CD14-positive monocyte (primary cell): ENCODE measurements at regions not wholly inside any gene's neighbourhood (a gene's known extent, or its start where the extent isn't known, plus 50 kb on each side); places are given as distances from the start of the nearest gene placed in this dataset.

Experiments
- DNase-seq, 3 donors: peaks; one replicate each; pipeline ENCODE4 v3.0.0-alpha.2; 2011 to 2022
- H2AFZ ChIP-seq: 2 replicates; pipeline ENCODE4 v1.6.0; 2012; ENCODE audit warnings: mild to moderate bottlenecking, low read depth, low read length, inconsistent platforms; ENCODE audit not compliant: insufficient read depth, poor library complexity, severe bottlenecking
- H3K27ac ChIP-seq, 2 donors: 1 replicate in 1 of 2; 2 replicates in 1 of 2; pipeline ENCODE4 v1.5.1; 2012 to 2013; ENCODE audit warnings: low read length in 2 of 2, control low read depth in 1 of 2, inconsistent platforms in 1 of 2, low read depth in 1 of 2, mild to moderate bottlenecking in 1 of 2
- H3K27me3 ChIP-seq, 2 donors: one replicate each; pipeline versions ENCODE4 v1.6.0 to v1.6.1; 2011 to 2013; ENCODE audit warnings: low read length in 2 of 2; ENCODE audit not compliant: control insufficient read depth in 2 of 2, insufficient read depth in 2 of 2
- H3K36me3 ChIP-seq, 2 donors: replicated peaks in 1 of 2; 1 replicate in 1 of 2; 2 replicates in 1 of 2; pipeline versions ENCODE4 v1.5.1 to v1.6.1; 2012 to 2013; ENCODE audit warnings: low read length in 2 of 2, control low read depth in 1 of 2, inconsistent platforms in 1 of 2, mild to moderate bottlenecking in 1 of 2; ENCODE audit not compliant: insufficient read depth in 2 of 2, control insufficient read depth in 1 of 2
- H3K4me1 ChIP-seq, 2 donors: 1 replicate in 1 of 2; 2 replicates in 1 of 2; pipeline versions ENCODE4 v1.5.1 to v1.6.1; 2012 to 2013; ENCODE audit warnings: low read length in 2 of 2, control low read depth in 1 of 2, inconsistent platforms in 1 of 2, mild to moderate bottlenecking in 1 of 2, moderate library complexity in 1 of 2; ENCODE audit not compliant: insufficient read depth in 2 of 2, control insufficient read depth in 1 of 2
- H3K4me2 ChIP-seq: replicated peaks from 2 replicates; pipeline ENCODE3; 2012; ENCODE audit warnings: low read length, moderate library complexity, mild to moderate bottlenecking; ENCODE audit not compliant: poor library complexity, severe bottlenecking; ENCODE audit errors: extremely low read depth
- H3K4me3 ChIP-seq, 3 experiments: fragments of 200-600 bp in 1 of 3; sonication (generic) in 1 of 3; replicated peaks in 1 of 3; 1 replicate in 2 of 3; 2 replicates in 1 of 3; pipeline ENCODE4 v1.5.1; 2011 to 2013; ENCODE audit warnings: low read length in 3 of 3, mild to moderate bottlenecking in 3 of 3, control low read depth in 2 of 3, low read depth in 2 of 3, inconsistent platforms in 1 of 3, moderate library complexity in 1 of 3
- H3K79me2 ChIP-seq: 2 replicates; pipeline ENCODE4 v1.6.0; 2012; ENCODE audit warnings: mild to moderate bottlenecking, control low read depth, inconsistent platforms, low read length, moderate library complexity; ENCODE audit not compliant: insufficient read depth
- H3K9ac ChIP-seq: 2 replicates; pipeline ENCODE4 v1.6.0; 2017; ENCODE audit warnings: low read length, mild to moderate bottlenecking; ENCODE audit not compliant: insufficient read depth, poor library complexity, severe bottlenecking
- H3K9me3 ChIP-seq, 2 donors: replicated peaks in 1 of 2; 1 replicate in 1 of 2; 2 replicates in 1 of 2; pipeline versions ENCODE4 v1.5.1 to v1.6.1; 2012 to 2013; ENCODE audit warnings: low read length in 2 of 2, control low read depth in 1 of 2; ENCODE audit not compliant: control insufficient read depth in 1 of 2, insufficient read depth in 1 of 2
- H4K20me1 ChIP-seq: 2 replicates; pipeline ENCODE4 v1.6.0; 2012; ENCODE audit warnings: mild to moderate bottlenecking, low read length, control low read depth, moderate library complexity; ENCODE audit not compliant: insufficient read depth
- H3K27ac Mint-ChIP-seq, 7 donors: one replicate each; pipeline ENCODE4 v1.8.0; 2020; ENCODE audit warnings: mild to moderate bottlenecking in 7 of 7, mixed read lengths in 7 of 7, moderate library complexity in 6 of 7, inconsistent platforms in 2 of 7
- H3K27me3 Mint-ChIP-seq, 3 donors: one replicate each; pipeline ENCODE4 v1.8.0; 2021 to 2022; ENCODE audit warnings: low read depth in 3 of 3, mild to moderate bottlenecking in 3 of 3, mixed read lengths in 3 of 3, moderate library complexity in 3 of 3, inconsistent platforms in 1 of 3
- H3K36me3 Mint-ChIP-seq, 2 donors: one replicate each; pipeline ENCODE4 v1.8.0; 2020; ENCODE audit warnings: mixed read lengths in 2 of 2, inconsistent platforms in 1 of 2, mild to moderate bottlenecking in 1 of 2
- H3K4me1 Mint-ChIP-seq: one replicate; pipeline ENCODE4 v1.8.0; 2020; ENCODE audit warnings: mild to moderate bottlenecking, mixed read lengths
- H3K4me3 Mint-ChIP-seq, 2 donors: one replicate each; pipeline ENCODE4 v1.8.0; 2020; ENCODE audit warnings: mild to moderate bottlenecking in 2 of 2, mixed read lengths in 2 of 2, moderate library complexity in 1 of 2
- H3K9me3 Mint-ChIP-seq, 7 donors: one replicate each; pipeline ENCODE4 v1.8.0; 2020 to 2022; ENCODE audit warnings: mixed read lengths in 7 of 7, mild to moderate bottlenecking in 6 of 7, moderate library complexity in 6 of 7, inconsistent platforms in 2 of 7
- CTCF ChIP-seq: fragments of 200-600 bp; IDR thresholded peaks from one replicate; pipeline ENCODE4 v1.8.0; 2022; ENCODE audit warnings: antibody characterized with exemption, mild to moderate bottlenecking
- WGBS: methylation state at CpG from one replicate; pipeline ENCODE4 v1.1.5; 2013; ENCODE audit warnings: missing lambda C conversion rate; ENCODE audit not compliant: insufficient coverage; 5-methylcytosine and 5-hydroxymethylcytosine counted together
- intact Hi-C, 2 donors: fragments of 100-400 bp; cut with micrococcal nuclease; formaldehyde crosslinking; loops; one replicate each; pipeline versions ENCODE4 v1.15.0 to v1.15.1; 2023

- TF ChIP-seq CTCF, result no peak
- H3K4me1 ChIP-seq, result no peaks in the 10 kb centered on the region
- H2AFZ ChIP-seq, result no peak overlapping the region
- Mint-ChIP-seq H3K9me3 (peaks cover 0 to 2% (median 0%) of the 10 kb centered on the region in 7 donors), H3K27ac (no peak overlapping the region), H3K36me3 (no peaks in the 10 kb centered on the region), H3K27me3 (peaks cover 2 to 8% (median 2%) of the 10 kb centered on the region in 3 donors), H3K4me3 (no peak overlapping the region), H3K4me1 (peaks cover 5% of the 10 kb centered on the region)
- no peak overlapping the region for H3K4me3 ChIP-seq
- no peak overlapping the region for H3K27ac ChIP-seq
- H3K9ac ChIP-seq, result no peak overlapping the region
- H3K36me3 ChIP-seq, result no peaks in the 10 kb centered on the region
- no peak for DNase-seq
- H4K20me1 ChIP-seq, result no peaks in the 10 kb centered on the region
- intact Hi-C loops, result no loop called here
- no peaks in the 10 kb centered on the region for H3K27me3 ChIP-seq
- WGBS, result 95% methylated on average over 8 of the region's 10 CpGs
- no peaks in the 10 kb centered on the region for H3K9me3 ChIP-seq
- H3K79me2 ChIP-seq, result no peaks in the 10 kb centered on the region
- no peak overlapping the region for H3K4me2 ChIP-seq
Measured at GRCh38 chr22:48140261-48140813, 1377.9 kb downstream of the TBC1D22A start.

GRCh38 chr22:48139776-48140175, 1377.3 kb downstream of the TBC1D22A start:
- Mint-ChIP-seq H3K36me3 (no peaks in the 10 kb centered on the region), H3K9me3 (peaks cover 0 to 2% (median 0%) of the 10 kb centered on the region in 7 donors), H3K4me1 (peaks cover 5% of the 10 kb centered on the region), H3K4me3 (no peak overlapping the region), H3K27ac (no peak overlapping the region), H3K27me3 (peaks cover 2 to 8% (median 2%) of the 10 kb centered on the region in 3 donors)
- no peak overlapping the region for H3K4me2 ChIP-seq
- no peaks in the 10 kb centered on the region for H4K20me1 ChIP-seq
- H3K27ac ChIP-seq, result no peak overlapping the region
- no peak for DNase-seq
- no peaks in the 10 kb centered on the region for H3K9me3 ChIP-seq
- H3K79me2 ChIP-seq, result no peaks in the 10 kb centered on the region
- H3K4me3 ChIP-seq, result no peak overlapping the region
- WGBS, result 79% methylated on average over 8 of the region's 8 CpGs
- no peaks in the 10 kb centered on the region for H3K4me1 ChIP-seq
- intact Hi-C loops, result no loop called here
- no peaks in the 10 kb centered on the region for H3K36me3 ChIP-seq
- H3K27me3 ChIP-seq, result no peaks in the 10 kb centered on the region
- H3K9ac ChIP-seq, result no peak overlapping the region
- TF ChIP-seq CTCF, result no peak
- H2AFZ ChIP-seq, result no peak overlapping the region
